Activated naive CD8-positive, alpha-beta T cell (primary cell): ENCODE measurements at regions not wholly inside any gene's neighbourhood (a gene's known extent, or its start where the extent isn't known, plus 50 kb on each side); places are given as distances from the start of the nearest gene placed in this dataset.

ENCODE experiments used
- H3K27ac Mint-ChIP-seq: one replicate; pipeline ENCODE4 v1.8.0; 2021; ENCODE audit warnings: mixed read lengths
- H3K27me3 Mint-ChIP-seq: one replicate; pipeline ENCODE4 v1.8.0; 2021; ENCODE audit warnings: mixed read lengths
- H3K36me3 Mint-ChIP-seq: one replicate; pipeline ENCODE4 v1.8.0; 2021; ENCODE audit warnings: mixed read lengths
- H3K4me1 Mint-ChIP-seq: one replicate; pipeline ENCODE4 v1.8.0; 2021; ENCODE audit warnings: low read depth, mixed read lengths
- H3K4me3 Mint-ChIP-seq: one replicate; pipeline ENCODE4 v1.8.0; 2021; ENCODE audit warnings: mild to moderate bottlenecking, mixed read lengths
- H3K9me3 Mint-ChIP-seq: one replicate; pipeline ENCODE4 v1.8.0; 2021; ENCODE audit warnings: low read depth, mixed read lengths

- Mint-ChIP-seq H3K27me3 (no peaks in the 10 kb centered on the region), H3K36me3 (no peaks in the 10 kb centered on the region), H3K4me3 (no peak overlapping the region), H3K4me1 (no peaks in the 10 kb centered on the region), H3K27ac (no peak overlapping the region), H3K9me3 (no peaks in the 10 kb centered on the region)
Observed at GRCh38 chr18:73835656-73836364, 311.8 kb downstream of the FBXO15 start.

- H3K4me1 Mint-ChIP-seq, result no peaks in the 10 kb centered on the region
- H3K4me3 Mint-ChIP-seq, result no peak overlapping the region
- no peak overlapping the region for H3K27ac Mint-ChIP-seq
- H3K36me3 Mint-ChIP-seq, result no peaks in the 10 kb centered on the region
- no peaks in the 10 kb centered on the region for H3K9me3 Mint-ChIP-seq
- no peaks in the 10 kb centered on the region for H3K27me3 Mint-ChIP-seq
Observed at GRCh38 chr18:73835039-73835438, 312.6 kb downstream of the FBXO15 start.

GRCh38 chr18:73831688-73832087, 315.9 kb downstream of the FBXO15 start:
- Mint-ChIP-seq H3K9me3 (no peaks in the 10 kb centered on the region), H3K27ac (no peak overlapping the region), H3K4me1 (no peaks in the 10 kb centered on the region), H3K36me3 (no peaks in the 10 kb centered on the region), H3K27me3 (no peaks in the 10 kb centered on the region), H3K4me3 (no peak overlapping the region)

GRCh38 chr18:73829146-73829545, 318.5 kb downstream of the FBXO15 start:
- Mint-ChIP-seq H3K9me3 (no peaks in the 10 kb centered on the region), H3K36me3 (no peaks in the 10 kb centered on the region), H3K4me3 (no peak overlapping the region), H3K27ac (no peak overlapping the region), H3K27me3 (no peaks in the 10 kb centered on the region), H3K4me1 (no peaks in the 10 kb centered on the region)

- Mint-ChIP-seq H3K9me3 (no peaks in the 10 kb centered on the region), H3K4me3 (no peak overlapping the region), H3K36me3 (no peaks in the 10 kb centered on the region), H3K27me3 (no peaks in the 10 kb centered on the region), H3K27ac (no peak overlapping the region), H3K4me1 (no peaks in the 10 kb centered on the region)
Observed at GRCh38 chr18:73827801-73828200, 319.8 kb downstream of the FBXO15 start.

- Mint-ChIP-seq H3K27me3 (no peaks in the 10 kb centered on the region), H3K9me3 (no peaks in the 10 kb centered on the region), H3K4me1 (no peaks in the 10 kb centered on the region), H3K27ac (no peak overlapping the region), H3K36me3 (no peaks in the 10 kb centered on the region), H3K4me3 (no peak overlapping the region)
Observed at GRCh38 chr18:73826098-73826497, 321.5 kb downstream of the FBXO15 start.

- no peak overlapping the region for H3K27ac Mint-ChIP-seq
- no peaks in the 10 kb centered on the region for H3K27me3 Mint-ChIP-seq
- no peaks in the 10 kb centered on the region for H3K4me1 Mint-ChIP-seq
- H3K36me3 Mint-ChIP-seq, result no peaks in the 10 kb centered on the region
- no peak overlapping the region for H3K4me3 Mint-ChIP-seq
- H3K9me3 Mint-ChIP-seq, result no peaks in the 10 kb centered on the region
Observed at GRCh38 chr18:73824671-73825070, 323.0 kb downstream of the FBXO15 start.

GRCh38 chr18:73812423-73812822, 335.2 kb downstream of the FBXO15 start:
- no peaks in the 10 kb centered on the region for H3K9me3 Mint-ChIP-seq
- H3K4me3 Mint-ChIP-seq, result no peak overlapping the region
- H3K27me3 Mint-ChIP-seq, result no peaks in the 10 kb centered on the region
- H3K27ac Mint-ChIP-seq, result no peak overlapping the region
- no peaks in the 10 kb centered on the region for H3K36me3 Mint-ChIP-seq
- no peaks in the 10 kb centered on the region for H3K4me1 Mint-ChIP-seq

- Mint-ChIP-seq H3K27ac (no peak overlapping the region), H3K27me3 (peaks cover 2% of the 10 kb centered on the region), H3K9me3 (no peaks in the 10 kb centered on the region), H3K4me3 (no peak overlapping the region), H3K4me1 (no peaks in the 10 kb centered on the region), H3K36me3 (no peaks in the 10 kb centered on the region)
Observed at GRCh38 chr18:73807551-73808192, 340.0 kb downstream of the FBXO15 start.

GRCh38 chr18:73805991-73806390, 341.6 kb downstream of the FBXO15 start:
- Mint-ChIP-seq H3K9me3 (no peaks in the 10 kb centered on the region), H3K27ac (no peak overlapping the region), H3K4me3 (no peak overlapping the region), H3K27me3 (peaks cover 3% of the 10 kb centered on the region), H3K4me1 (no peaks in the 10 kb centered on the region), H3K36me3 (no peaks in the 10 kb centered on the region)

- peaks cover 4% of the 10 kb centered on the region for H3K27me3 Mint-ChIP-seq
- peaks cover 2% of the 10 kb centered on the region for H3K36me3 Mint-ChIP-seq
- H3K4me1 Mint-ChIP-seq, result no peaks in the 10 kb centered on the region
- H3K27ac Mint-ChIP-seq, result no peak overlapping the region
- H3K9me3 Mint-ChIP-seq, result peaks cover 8% of the 10 kb centered on the region
- no peak overlapping the region for H3K4me3 Mint-ChIP-seq
Observed at GRCh38 chr18:73797419-73797818, 350.2 kb downstream of the FBXO15 start.

- Mint-ChIP-seq H3K4me1 (no peaks in the 10 kb centered on the region), H3K27me3 (peaks cover 4% of the 10 kb centered on the region), H3K4me3 (no peak overlapping the region), H3K36me3 (peaks cover 2% of the 10 kb centered on the region), H3K9me3 (peaks cover 8% of the 10 kb centered on the region), H3K27ac (no peak overlapping the region)
Observed at GRCh38 chr18:73793386-73793785, 354.2 kb downstream of the FBXO15 start.

GRCh38 chr18:73791081-73791480, 356.6 kb downstream of the FBXO15 start:
- Mint-ChIP-seq H3K4me3 (no peak overlapping the region), H3K27ac (no peak overlapping the region), H3K36me3 (no peaks in the 10 kb centered on the region), H3K9me3 (no peaks in the 10 kb centered on the region), H3K27me3 (no peaks in the 10 kb centered on the region), H3K4me1 (no peaks in the 10 kb centered on the region)

GRCh38 chr18:73790587-73790986, 357.0 kb downstream of the FBXO15 start:
- no peak overlapping the region for H3K4me3 Mint-ChIP-seq
- no peaks in the 10 kb centered on the region for H3K4me1 Mint-ChIP-seq
- H3K36me3 Mint-ChIP-seq, result no peaks in the 10 kb centered on the region
- H3K9me3 Mint-ChIP-seq, result no peaks in the 10 kb centered on the region
- no peaks in the 10 kb centered on the region for H3K27me3 Mint-ChIP-seq
- no peak overlapping the region for H3K27ac Mint-ChIP-seq

GRCh38 chr18:73787316-73787715, 360.3 kb downstream of the FBXO15 start:
- no peaks in the 10 kb centered on the region for H3K4me1 Mint-ChIP-seq
- no peak overlapping the region for H3K27ac Mint-ChIP-seq
- H3K27me3 Mint-ChIP-seq, result peaks cover 3% of the 10 kb centered on the region
- H3K4me3 Mint-ChIP-seq, result no peak overlapping the region
- H3K9me3 Mint-ChIP-seq, result no peaks in the 10 kb centered on the region
- H3K36me3 Mint-ChIP-seq, result no peaks in the 10 kb centered on the region

- Mint-ChIP-seq H3K36me3 (no peaks in the 10 kb centered on the region), H3K4me1 (no peaks in the 10 kb centered on the region)
Observed at GRCh38 chr18:73785300-73785699, 362.3 kb downstream of the FBXO15 start.

More at GRCh38 chr18:73785300-73785699, 362.3 kb downstream of the FBXO15 start:
- Mint-ChIP-seq H3K27ac (no peak overlapping the region), H3K4me3 (no peak overlapping the region), H3K27me3 (peaks cover 4% of the 10 kb centered on the region), H3K9me3 (no peaks in the 10 kb centered on the region)
